ENCODE measurements at regions not wholly inside any gene's neighbourhood (a gene's known extent, or its start where the extent isn't known, plus 50 kb on each side); places are given as distances from the start of the nearest gene placed in this dataset.

DNA sequence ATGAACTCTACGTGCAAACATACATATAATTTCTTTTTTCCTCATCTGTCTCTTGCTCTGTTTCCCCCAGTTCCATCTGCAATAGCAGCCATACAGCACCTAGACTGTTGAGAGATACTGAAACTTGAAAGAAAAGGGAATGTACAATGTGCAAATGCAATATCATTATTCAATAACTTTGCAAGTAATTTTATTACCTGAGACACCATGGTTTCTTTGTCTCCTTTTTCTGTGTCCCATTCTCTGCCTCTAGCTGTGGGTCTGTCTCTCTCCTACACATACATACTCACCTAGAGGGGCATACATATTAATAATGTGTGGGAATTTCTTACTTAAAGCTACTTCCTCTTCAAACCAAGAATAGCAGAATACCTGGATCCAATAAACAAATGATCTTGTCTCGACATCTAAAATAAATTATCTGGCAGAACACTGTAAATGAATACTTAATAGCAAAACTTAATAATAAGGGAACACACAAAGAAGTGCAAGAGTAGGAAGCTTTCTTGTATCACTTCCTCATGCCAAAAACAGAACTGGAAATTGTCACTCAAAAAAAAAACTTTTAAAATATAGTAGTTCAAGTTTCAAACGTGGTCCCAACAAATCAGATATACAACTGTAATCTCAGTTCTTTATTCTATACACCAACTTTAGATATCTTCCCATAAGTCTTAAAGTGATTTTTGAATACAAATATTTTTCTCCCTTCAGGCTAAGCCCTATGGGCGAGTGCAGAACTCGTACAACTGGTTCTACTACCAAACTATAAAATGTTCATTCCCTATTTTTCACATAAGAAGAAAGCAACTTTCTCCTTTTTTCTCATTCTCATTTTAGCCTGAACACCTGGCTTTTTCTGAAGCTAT, 194.6 kb downstream of the NRIP1 start:
- DNase-seq, result no peak

DNA sequence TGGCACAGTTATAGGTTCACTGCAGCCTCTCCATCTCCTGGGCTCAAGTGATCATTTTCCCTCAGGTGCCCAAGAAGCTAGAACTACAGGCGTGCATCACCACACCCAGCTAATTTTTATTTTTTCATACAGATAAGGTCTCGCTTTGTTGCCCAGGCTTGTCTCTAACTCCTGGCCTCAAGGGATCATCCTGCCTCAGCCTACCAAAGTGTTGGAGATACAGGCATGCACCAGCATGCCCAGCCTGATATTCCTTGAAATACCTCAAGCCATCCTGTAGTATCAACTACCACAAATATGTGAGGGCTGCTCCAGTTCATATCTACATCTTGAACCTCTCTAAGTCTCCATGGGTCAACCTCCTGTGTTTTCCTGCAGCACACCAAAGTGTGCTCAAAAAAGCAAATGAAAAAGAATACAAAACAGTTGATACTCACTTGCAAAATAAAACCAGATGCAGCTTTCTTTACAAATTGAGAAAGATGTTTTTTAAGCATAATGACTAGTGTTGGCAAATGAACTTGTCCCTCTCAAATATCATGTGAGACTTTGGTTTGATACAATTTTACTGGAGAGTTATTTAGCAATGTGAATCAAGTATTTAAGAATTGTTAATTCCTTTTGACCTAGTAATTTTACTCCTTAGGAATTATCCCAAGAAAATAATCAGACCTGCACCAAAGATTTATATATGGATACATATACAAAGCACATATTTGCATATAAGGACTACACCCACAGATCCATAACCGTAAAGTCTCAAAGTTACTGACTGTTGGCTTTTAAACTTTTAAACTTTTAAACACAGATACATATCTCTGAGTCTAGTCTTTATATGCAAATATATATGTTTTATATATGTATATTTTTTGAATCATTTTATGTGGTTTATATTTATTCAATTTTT, 197.7 kb downstream of the NRIP1 start:
- DNase-seq, result no peak

DNA sequence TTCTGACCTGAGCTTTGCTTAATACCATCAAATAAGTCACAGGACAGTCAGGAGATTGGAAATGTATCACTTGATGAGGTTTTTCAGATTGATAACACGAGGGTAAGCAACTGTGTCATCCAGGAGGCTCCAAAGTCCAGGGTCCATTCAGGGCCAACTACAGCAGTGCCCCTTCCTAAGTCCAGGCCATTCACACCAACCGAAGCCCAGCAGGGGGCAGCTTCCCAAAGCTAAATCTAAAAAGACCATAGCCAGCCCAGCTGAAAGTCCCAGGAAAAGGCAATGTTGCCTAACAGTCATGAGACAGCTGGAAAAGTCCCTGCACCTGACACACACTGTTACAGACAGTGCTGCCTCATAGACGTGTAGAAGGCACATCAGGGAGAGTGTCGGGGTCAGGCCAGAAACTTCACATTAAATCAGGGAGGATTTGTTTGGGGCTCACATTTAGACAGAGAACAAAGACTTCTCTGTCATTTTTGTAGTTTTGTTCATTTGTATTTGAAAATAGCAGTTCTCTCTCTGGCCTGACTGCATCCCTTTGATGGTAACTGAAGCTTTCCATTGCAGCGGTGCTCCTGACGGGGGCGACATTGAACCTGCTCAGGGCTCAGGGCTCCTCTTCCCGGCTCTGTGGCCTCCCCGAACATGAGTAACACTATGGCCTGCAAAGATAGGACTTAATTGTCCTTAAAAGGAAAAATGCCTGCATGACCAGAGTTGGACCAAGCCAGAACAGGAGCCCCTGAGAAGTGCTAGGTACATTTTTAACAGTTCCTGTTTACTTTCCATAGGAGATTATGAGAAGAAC, 200.4 kb downstream of the NRIP1 start:
- peak; percentile 65 for DNase-seq

DNA sequence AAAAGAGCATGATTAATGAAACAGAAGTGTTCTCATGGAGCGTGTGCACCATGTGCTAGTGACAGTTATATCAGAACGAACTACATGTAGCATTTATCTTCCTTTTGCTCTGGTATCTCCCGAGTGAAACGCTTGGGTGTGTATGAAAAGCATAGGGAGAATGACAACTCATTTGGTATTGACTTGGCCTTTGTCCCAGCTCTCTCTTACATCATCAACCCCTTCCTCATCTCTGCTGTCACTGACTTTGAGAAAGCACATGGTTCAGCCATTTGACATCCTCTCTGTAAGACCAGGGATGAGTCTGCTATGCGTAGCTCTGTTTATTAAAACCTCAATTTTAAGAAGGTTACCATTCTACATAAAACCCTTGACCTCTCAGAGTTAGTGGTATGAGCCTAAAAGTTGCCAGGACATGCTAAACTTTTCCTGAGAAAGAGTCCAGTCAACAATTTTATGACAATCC, 201.0 kb downstream of the NRIP1 start:
- DNase-seq, result no peak

DNA sequence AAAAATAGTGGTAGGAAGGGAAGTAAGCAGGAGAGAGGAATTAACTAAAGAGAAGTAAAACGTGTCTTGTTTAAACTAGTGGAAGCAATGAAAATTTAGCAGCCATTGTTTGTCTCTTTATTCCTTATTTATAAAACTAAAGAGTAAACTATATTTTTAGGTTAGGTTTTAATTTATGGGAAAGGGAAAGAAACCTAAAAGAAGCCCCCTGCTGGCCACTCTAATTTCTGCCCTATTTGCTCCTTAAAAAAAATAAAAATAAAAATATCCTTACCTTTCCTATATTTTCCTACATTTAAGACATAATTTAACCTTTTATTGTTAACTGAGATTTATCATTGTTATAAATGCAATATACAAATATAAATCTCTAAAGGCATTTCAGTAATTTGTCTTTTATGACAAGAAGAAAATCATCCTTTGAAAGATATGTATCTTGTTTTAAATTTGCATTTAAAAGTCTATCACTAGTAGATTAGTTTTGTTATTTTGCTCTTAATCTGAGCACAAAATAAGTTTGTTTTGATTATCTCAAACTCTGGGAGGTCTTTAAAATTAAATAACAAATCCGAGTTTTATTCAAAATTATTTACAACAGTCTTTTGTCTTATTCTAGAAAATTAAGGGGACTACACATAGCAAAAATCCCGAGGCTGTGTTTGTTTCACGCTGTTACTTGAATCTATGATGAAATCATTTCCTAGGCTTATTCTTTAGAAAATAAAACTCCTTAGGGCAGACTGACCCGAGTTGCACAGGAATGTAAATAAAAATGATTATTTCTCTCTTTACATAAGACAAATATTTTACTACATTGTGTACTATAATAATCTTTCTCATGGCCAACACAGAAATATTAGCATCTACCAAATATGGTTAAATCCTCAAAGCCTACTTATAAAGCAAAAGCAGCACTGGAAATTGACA, 201.7 kb downstream of the NRIP1 start:
- DNase-seq, result no peak

DNA sequence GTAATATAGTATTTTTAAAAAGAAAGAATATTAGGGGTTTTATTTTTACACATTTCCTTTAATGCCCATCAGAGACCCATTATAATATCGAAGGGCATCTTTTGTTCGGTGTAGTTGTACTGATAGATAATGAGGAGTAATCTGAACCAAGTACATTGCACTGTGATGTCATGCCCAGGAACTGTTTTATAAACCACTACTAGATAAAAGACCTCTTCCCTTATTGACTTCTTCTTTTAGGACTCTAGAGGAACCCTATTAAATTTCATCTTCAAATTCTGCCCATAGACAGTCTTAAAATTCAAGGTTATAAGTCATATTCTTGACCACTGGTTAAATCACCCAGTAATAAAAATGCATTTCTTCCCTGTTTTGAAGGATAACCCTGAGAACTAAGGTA, 206.5 kb downstream of the NRIP1 start:
- no peak for DNase-seq

DNA sequence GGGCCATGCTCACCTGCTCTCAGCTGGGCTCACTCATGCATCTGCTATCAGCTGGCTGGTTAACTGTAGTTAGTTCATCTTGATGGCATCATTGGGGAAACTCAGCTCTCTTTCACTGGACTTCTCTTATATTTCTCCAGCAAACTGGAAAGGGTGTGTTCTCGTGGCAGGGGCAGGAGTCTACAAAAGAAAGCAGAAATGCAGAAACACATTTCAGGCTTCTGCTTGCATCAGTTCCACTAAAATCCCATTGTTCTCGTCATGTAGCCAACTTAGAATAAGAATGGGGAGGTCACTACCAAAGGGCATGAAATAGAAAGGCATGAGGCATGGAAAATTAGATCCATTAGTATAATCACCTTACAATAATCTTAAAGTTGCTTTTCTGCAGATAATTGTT, 207.3 kb downstream of the NRIP1 start:
- DNase-seq, result no peak

DNA sequence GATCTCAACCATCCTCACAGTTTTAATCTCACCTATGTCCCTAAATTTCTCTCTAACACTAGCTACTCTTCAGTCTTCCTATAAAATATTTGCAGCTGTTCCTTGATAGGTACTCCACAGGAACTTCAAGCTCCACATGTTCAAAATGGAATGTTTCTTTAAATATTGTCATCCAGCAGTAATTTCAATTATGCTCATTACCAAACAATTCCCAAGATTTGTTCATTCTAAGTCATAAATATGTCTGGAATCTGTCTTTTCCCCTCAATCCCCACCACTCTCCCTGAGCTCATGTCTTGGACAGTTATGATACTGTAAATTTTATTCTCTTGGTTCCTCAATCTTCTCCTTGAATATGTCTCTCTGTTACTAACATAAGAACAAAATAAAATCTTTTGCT, 214.4 kb downstream of the NRIP1 start:
- DNase-seq, result no peak

DNA sequence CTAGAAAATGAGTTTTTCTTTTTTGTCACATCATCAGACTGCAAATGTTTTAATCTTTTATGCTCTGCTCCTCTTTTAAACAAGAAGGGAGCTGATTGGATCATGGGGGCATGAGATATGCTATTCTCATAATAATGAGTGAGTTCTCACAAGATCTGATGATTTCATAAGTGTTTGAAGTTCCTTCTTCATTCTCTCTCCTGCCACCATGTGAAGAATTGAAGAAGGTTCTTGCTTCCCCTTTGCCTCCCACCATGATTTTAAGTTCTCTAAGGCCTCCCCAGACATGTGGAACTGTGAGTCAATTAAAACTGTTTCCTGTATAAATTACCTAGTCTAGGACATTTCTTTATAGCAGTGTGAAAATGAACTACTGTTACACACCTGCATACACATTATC, 218.2 kb downstream of the NRIP1 start:
- no peak for DNase-seq

DNA sequence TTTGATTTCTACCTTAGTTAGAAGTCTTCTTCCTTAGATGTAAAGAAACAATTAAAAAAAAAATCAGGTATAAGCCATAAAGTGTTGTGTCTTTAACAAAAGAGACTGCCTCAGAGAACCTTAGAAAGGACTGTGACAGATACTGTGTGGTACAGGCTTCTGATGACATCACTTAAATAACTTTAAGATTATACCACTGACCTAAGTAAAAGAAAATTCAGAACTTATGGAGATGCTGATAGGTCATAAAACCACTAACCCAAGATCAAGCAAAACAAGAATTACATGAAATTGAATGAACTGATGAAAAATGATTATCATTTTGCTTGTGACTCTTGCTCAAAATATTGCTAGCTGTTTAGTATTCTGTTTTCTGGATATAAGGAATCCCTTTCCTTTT, 220.8 kb downstream of the NRIP1 start:
- no peak for DNase-seq

DNA sequence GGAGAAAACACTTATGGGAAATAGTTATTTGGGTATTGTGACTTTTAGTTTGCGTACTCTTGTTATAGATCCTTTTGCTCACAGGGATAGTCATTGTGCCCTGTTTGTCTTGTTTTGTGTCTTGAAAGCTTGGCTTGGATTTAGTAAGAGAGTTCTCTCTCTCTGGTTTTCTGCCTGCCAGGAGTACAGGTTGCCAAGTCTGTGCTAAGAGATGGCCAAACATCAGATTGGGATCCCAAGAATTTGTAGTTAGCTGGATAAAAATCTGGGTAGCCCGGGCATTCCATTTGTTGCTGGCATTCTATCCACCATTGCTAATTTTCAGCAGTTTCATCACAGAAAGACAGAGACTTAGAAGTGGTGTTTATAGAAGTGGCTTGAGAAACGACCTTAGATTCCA, 222.2 kb downstream of the NRIP1 start:
- no peak for DNase-seq

DNA sequence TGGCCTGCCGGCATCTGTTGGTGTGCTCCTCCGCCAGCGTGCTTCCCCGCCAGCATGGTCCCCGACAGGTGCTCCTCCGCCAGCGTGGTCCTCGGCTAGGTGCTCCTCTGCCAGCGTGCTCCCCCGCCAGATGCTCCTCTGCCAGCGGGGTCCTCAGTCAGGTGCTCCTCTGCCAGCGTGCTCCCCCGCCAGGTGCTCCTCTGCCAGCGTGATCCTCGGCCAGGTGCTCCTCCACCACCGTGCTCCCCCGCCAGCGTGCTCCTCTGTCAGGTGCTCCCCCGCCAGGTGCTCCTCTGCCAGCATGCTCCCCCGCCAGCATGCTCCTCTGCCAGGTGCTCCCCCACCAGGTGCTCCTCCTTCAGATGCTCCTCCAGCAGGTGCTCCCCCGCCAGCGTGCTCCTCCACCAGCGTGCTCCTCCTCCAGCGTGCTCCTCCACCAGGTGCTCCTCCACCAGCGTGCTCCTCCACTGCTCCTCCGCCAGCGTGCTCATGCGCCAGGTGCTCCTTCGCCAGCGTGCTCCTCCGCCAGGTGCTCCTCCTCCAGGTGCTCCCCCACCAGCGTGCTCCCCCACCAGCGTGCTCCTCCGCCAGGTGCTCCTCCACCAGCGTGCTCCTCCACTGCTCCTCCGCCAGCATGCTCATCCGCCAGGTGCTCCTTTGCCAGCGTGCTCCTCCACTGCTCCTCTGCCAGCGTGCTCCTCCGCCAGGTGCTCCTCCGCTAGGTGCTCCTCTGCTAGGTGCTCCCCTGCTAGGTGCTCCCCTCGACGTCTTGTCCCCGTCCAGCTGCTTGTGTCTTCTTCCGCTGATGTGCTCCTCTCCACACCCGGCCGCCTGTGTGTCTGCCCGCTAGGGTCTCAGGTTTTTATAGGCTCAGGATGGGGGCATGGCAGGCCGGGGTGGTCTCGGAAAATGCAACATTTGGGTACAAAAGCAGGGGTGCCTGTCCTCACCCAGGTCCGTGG, 223.0 kb downstream of the NRIP1 start:
- DNase-seq, result no peak

DNA sequence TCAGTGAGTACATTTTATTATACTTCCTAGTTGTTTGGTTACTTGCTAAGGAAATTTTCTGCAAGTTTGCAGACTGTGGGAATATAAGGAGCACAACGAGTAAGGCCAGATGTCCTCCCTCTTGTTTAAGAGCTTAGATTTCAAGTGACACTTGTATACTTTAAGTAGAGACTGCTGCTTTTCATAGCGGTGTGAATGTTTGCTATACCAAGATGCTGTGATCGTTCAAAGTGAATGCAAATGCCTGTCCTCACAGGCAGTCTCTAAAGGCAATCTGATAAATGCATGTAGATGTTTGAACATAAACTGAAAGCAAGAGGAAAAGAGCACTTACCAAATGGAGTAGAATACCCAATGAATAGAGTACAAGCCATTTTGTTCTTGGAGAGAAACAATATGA, 226.4 kb downstream of the NRIP1 start:
- DNase-seq, result no peak

DNA sequence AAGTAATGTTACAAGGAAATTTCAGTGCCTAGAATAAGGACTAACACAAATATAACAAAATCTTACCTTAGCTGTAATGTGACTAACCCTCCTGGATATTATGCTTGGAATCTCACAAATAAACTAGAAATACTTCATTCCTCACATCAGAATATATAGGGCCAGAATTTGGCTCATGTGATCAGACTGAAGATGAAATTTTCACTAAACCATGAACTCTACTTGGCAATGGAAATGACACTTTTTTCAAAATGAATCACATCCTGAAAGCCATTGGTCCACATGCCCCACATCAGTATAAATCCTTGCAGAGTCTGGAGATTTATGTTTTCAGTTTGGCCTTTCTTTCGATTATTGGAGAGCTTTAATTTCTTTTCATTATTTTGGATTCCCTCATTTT, 227.8 kb downstream of the NRIP1 start:
- no peak for DNase-seq

DNA sequence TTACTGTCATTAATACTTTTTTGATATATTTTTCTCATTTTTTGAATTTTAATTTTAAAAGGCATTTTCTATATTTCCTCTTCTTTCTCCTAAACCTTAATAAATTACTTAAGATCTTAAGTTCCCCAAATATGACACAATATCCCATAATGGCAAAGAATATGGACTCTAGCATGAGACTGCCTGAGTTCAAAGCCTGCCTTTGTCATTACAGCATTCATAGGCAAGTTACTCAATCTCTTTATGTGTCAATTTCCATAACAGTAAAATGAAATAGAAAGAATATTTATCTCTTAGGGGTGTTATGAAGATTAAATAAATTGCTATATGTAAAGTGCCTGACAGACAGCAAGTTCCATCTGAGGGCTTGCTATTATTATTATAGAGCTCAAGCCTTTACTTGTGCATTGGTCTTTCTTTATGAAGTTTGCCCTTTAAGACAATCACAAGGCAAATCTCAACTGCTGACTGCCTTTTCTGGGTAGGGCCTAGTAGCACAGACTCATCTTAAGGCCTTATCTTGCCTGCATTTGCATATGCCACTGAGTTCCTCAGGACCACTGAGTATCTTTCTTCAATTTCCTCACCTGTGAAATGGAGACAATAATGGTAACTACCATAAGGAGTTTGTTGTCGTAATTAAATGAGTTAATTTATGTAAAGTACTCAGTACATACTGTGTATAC, 231.0 kb downstream of the NRIP1 start:
- DNase-seq, result no peak

DNA sequence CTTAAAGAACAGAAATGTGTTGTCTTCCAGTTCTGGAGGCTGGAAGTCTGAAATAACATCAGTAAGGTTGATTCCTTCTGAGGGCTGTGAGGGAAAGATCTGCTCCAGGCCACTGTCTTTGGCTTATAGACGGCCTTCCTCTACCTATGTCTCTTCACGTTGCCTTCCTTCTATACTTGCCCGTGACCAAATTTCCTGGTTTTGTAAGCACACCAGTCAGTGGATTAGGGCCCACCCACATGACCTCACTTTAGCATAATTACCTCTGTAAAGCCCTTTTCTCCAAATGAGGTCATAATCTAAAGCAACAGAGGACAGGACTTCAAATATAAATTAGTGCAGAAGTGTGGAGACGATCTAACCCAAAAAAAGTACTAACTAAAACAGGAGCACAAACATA, 231.6 kb downstream of the NRIP1 start:
- no peak for DNase-seq

DNA sequence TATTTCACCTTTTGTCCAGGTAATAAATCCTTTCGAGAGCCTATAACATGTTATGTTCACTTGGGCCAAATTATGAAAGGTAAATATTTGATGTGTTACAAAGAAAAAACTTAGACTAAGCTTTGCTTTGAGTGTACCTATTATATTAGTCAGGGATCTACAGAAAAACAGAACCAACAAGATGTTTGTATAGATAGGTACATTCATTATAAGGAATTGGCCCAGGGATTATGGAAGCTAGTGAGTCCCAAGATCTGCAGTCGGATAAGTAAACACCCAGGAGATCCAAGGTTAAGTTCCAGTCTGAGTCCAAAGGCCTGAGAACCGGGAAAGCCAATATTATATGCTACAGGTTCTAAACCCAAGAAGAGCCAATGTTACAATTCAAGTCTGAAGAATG, 234.5 kb downstream of the NRIP1 start:
- DNase-seq, result no peak

DNA sequence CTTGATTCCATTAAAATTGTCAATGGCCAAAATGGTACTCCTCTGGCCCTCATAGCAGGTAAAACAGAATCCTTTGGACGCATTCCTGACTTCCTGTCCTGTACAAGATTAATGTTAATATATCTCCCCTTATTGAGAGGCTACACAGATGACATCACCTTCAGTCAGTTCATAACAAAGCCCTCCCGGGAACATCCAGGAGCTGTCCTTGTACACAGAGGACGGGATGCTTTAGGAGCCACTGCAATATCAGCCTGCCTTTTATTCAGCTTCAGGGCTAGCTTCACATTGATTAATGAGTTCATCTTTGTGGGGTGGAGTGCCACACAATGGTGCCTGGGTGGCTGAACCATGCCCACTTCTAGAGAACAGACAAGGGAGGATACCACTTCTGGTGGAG, 235.1 kb downstream of the NRIP1 start:
- DNase-seq, result no peak

DNA sequence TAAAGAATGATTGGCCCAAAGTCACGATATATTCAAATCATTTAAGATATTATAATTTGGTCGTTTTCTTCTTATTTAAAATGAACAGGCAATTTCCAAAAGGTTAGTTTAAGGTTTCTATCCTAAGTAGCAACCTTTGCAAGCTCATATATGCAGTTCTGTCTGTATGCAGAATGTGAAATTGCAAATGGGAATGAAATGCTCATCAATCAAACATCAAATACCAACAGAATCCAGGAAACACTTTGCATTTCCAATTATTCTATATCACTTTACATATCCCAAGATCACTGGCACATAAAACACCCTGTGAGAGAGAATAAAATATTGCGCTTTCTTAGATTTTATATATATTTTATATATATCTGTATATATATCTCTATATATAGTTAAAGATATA, 237.3 kb downstream of the NRIP1 start:
- DNase-seq, result no peak

DNA sequence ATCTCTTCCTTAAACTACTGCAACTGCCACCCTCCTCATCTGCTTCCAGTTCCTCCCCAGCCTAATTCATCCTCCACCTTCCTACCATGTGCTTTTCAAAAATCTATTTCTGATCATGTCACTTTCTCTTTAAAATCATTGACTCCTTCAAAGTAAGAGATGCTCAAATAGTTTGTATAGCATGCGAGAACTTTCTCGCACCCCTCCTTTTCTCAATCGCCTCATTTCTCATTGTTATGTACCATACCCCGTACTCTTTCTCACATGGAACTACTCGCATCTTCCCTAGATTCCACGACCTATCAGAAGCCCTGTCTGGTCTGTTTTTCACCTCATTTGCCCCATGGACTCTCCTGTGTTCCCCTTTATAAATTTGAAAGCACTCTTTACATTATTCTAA, 238.2 kb downstream of the NRIP1 start:
- no peak for DNase-seq

Data from activated effector memory CD4-positive, alpha-beta T cell treated with anti-CD3 and anti-CD28 coated beads, Interleukin-2, amount 50 U/mL, for 16 hours (primary cell).